Mononuclear cell (primary cell): ENCODE measurements at regions not wholly inside any gene's neighbourhood (a gene's known extent, or its start where the extent isn't known, plus 50 kb on each side); places are given as distances from the start of the nearest gene placed in this dataset.

Source experiments
- H3K27me3 ChIP-seq: 2 replicates; pipeline ENCODE4 v1.6.0; 2011; ENCODE audit warnings: low read length, control low read depth; ENCODE audit not compliant: insufficient read depth
- H3K4me1 ChIP-seq: 2 replicates; pipeline ENCODE4 v1.5.1; 2011; ENCODE audit warnings: mild to moderate bottlenecking, low read length, control low read depth; ENCODE audit not compliant: insufficient read depth
- H3K4me3 ChIP-seq: 2 replicates; pipeline ENCODE4 v1.5.1; 2011; ENCODE audit warnings: mild to moderate bottlenecking, low read length, moderate library complexity
- H3K9me3 ChIP-seq: 2 replicates; pipeline ENCODE4 v1.5.1; 2011; ENCODE audit warnings: low read depth, mild to moderate bottlenecking, control low read depth, low read length

DNA sequence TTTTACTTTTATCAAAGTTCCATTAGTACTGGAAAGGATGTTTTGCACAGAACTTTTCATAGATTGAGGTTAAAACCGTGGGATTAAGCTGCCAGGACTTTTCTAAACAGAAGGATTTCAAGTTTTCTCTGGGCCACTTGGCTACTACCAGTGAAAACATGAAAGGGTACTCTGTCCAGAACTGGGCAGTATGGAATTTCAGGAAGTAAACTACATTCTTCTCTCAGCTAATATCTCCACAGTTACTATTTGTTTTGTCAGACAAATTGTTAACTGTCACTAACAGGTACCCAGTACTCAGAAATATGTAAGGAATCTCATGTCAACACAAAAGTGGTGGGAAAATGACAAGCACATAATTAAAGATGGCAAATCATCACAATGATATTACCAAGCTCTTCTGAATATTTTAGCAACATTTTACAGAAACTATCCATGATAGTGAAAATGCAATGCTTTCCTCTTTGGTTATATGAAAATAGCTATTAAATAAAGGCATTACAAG lies 454.4 kb downstream of the C4orf33 start:
- H3K27me3 ChIP-seq = no peaks in the 10 kb centered on the region
- H3K4me3 ChIP-seq = no peak overlapping the region
- H3K9me3 ChIP-seq = no peaks in the 10 kb centered on the region
- H3K4me1 ChIP-seq = no peaks in the 10 kb centered on the region

DNA sequence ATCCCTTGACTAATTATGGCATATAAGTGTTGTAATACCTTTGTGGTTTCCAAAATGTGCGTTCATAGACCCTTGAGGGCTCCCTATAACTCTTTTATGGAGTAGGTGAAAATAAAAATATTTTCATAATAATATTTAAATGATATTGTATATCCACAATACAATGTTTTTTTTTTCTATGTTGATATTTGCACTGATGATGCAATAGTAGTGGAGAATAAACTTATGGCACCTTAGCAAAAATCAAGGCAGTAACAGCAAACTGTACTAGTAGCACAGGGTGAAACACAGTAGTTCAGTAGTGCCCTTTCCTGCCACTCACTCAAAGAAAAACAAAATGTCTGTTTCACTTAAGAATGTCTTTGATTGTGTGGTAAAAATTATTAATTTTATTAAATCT lies 465.3 kb downstream of the C4orf33 start:
- Histone ChIP-seq H3K9me3 (no peaks in the 10 kb centered on the region), H3K27me3 (no peaks in the 10 kb centered on the region), H3K4me1 (no peaks in the 10 kb centered on the region), H3K4me3 (no peak overlapping the region)

DNA sequence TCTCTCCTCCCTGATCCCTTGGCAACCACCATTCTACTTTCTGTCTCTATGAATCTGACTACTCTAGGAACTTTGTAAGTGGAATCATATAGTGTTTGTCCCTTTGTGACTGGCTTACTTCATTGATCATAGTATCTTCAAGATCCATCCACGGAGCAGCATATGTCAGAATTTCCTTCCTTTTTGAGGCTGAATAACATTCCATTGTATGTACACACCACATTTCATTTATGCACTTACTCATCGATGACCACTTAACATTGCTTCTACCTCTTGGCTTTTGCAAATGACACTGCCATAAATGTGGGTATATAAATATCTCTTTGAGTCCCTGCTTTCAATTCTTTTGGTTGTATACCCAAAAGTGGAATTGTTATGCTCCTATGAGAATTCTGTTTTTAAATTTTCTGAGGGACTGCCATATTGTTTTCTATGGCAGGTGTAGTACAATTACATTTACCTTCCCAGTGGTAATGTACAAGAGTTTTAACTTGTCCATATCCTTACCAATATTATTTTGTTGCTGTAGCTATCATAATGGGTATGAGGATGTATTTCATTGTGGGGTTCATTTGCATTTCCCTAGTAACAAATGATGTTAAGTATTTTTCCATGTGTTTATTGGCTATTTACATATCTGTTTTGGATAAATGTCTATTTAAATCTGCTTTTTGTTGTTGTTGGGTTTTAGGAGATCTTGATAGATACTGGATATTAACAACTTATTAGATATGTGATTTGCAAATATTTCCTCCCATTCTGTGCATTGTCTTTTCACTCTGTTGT lies 466.1 kb downstream of the C4orf33 start:
- H3K4me1 ChIP-seq = no peaks in the 10 kb centered on the region
- no peaks in the 10 kb centered on the region for H3K27me3 ChIP-seq
- H3K4me3 ChIP-seq = no peak overlapping the region
- H3K9me3 ChIP-seq = no peaks in the 10 kb centered on the region

DNA sequence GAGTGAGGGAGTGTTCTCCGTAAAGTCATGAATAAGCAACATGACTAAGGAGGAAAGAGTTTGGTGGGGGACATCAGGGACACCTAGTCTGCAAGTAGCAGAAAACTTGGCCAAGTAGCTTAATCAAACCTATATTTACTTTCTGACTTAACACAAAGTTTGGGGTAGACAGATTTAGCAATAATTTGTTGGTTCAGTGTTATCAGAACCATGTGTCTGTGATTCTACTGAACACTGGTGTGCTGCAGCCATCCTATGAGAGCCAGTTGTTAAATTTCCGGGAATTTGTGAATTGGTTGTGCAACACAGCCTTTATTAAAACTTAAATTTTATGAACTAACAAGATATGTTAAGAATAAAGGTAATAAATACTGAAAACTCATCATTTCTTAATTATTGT lies 469.3 kb downstream of the C4orf33 start:
- H3K4me3 ChIP-seq = no peak overlapping the region
- H3K9me3 ChIP-seq = no peaks in the 10 kb centered on the region
- no peaks in the 10 kb centered on the region for H3K27me3 ChIP-seq
- H3K4me1 ChIP-seq = no peaks in the 10 kb centered on the region

DNA sequence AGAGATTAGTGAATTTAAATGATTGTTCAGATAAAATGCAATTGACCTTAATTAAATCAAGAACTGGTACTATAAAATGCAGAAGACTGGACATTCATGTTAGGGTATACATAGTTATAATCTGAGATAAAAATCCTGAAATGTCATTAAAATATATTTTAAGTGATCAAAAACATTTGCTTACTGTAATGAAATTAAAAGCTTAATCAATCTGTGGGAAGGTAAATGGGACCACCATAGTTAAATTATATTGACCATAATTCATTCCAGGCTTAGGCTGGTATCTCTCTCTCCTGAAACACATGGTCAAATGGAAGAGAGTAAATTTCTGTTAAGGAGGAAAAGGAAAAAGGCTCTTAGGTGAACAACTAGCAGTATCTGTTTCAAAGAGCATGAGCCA lies 474.4 kb downstream of the C4orf33 start:
- H3K9me3 ChIP-seq = no peaks in the 10 kb centered on the region
- no peaks in the 10 kb centered on the region for H3K4me1 ChIP-seq
- no peak overlapping the region for H3K4me3 ChIP-seq
- H3K27me3 ChIP-seq = no peaks in the 10 kb centered on the region

DNA sequence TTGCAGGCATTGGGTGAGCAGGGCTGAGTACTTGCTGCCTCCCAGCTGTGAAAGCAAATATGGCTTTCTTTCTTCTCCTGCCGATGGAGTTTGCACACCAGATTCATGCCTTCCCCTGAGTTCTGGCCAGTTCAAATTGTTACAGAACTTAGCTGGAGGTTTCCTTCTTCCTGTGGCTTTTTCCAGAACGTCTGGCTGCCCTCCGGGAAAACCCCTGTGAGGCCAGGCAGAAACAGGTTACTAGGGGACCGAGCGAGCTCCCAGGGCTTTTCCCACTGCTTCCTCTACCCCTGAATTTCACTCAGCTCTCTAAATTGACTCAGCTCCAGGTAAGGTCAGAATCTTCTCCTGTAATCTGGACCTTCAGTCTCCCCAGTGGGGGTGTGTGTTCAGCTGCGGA lies 482.4 kb downstream of the C4orf33 start:
- H3K4me3 ChIP-seq = no peak overlapping the region
- no peaks in the 10 kb centered on the region for H3K4me1 ChIP-seq
- no peaks in the 10 kb centered on the region for H3K27me3 ChIP-seq
- no peaks in the 10 kb centered on the region for H3K9me3 ChIP-seq

DNA sequence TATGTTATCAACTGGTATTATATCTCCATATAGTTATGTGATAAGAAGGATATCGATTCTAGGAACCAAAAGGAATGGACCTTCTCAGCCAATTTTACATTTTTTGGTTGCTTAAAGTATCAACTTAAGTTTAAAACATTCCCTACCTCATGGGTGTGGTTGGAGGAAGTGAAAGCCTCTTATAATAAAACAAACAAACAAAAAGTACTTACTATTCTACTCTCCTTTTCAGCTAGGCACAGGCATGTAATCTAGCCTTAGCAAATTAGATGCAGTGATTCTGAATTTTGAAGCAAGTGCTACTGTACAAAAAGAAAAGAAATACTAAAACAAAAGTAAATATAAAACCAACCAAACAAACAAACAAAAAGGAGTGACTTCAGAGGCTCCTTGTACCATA lies 485.4 kb downstream of the C4orf33 start:
- no peaks in the 10 kb centered on the region for H3K9me3 ChIP-seq
- H3K4me1 ChIP-seq = peaks cover 6% of the 10 kb centered on the region
- no peaks in the 10 kb centered on the region for H3K27me3 ChIP-seq
- H3K4me3 ChIP-seq = no peak overlapping the region

DNA sequence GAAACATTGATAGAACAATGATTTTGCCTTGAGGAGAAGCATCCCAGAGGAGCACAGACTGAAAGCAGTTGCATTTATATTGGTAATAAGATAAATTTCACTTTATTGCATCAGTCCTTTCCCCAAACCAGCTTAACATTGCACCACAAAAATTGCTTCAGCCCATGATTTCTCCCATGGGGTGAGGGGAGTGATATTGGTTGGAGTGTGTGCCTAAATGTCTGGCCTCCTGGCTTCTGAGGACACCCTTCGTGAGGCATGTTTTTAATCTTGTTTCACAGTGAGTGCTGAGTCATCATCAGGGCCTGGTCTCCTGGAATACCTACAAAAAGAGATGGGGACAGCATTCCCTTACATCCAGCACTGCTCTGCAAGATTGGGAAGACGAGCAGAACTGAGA lies 487.9 kb downstream of the C4orf33 start:
- H3K4me1 ChIP-seq = peaks cover 6% of the 10 kb centered on the region
- H3K27me3 ChIP-seq = no peaks in the 10 kb centered on the region
- no peak overlapping the region for H3K4me3 ChIP-seq
- H3K9me3 ChIP-seq = no peaks in the 10 kb centered on the region

DNA sequence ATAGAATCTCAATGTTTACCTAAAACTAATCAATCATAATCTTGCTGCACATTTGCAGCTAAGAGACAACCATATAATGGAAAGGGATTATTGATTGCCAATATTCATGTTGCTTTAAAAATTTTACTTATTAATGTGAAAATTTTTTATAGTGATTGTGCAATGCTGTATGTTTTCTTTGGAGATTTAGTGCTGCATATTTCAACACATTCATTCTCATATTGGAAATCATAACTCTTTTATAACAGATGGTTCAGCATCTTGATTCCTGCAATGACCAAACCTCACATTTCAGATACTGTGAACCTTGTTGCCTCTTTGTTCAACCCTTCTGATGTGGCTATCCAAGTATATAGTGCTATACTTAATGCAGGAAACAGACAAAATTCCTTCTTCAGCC lies 502.6 kb downstream of the C4orf33 start:
- Histone ChIP-seq H3K4me3 (no peak overlapping the region), H3K9me3 (peaks cover 7% of the 10 kb centered on the region), H3K27me3 (no peaks in the 10 kb centered on the region), H3K4me1 (no peaks in the 10 kb centered on the region)

DNA sequence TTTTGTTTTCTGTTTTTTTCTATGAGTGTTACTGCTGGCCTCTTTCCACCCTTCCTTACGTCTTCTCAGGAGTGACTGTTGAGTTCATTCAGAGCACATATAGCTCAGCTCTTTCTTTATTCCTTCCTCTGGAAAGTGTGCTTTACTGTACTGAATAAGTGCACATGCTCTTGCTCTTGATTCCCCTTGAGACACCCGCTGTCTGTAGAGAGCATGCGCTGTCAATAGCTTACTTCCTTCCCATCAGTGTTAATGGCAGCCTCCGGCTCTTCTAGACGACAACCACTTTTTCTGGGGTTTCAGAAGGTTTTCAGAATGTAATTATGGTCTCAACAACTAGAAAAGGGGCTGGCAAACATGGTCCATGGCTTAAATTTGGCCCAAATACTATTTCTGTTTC lies 504.9 kb downstream of the C4orf33 start:
- Histone ChIP-seq H3K4me1 (no peaks in the 10 kb centered on the region), H3K9me3 (no peaks in the 10 kb centered on the region), H3K4me3 (no peak overlapping the region), H3K27me3 (no peaks in the 10 kb centered on the region)

DNA sequence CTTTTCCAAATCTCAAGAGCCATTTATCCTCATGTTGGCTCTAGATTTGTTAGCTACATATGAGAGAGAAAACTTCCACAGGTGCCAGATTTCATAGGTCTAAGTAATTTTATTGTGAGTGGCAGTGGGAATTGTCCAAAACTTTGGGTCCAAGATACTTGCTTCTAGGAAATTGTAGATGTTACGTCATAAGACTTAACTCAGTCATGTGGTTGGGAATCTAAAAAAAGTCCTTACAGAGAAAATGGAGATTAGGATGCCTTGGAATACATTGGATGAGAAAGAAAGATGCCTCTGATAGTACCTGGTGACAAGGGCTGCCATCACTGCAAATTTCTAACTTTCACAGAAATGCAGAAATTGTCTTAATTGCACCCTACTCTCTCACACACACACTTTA lies 506.5 kb downstream of the C4orf33 start:
- no peaks in the 10 kb centered on the region for H3K9me3 ChIP-seq
- no peak overlapping the region for H3K4me3 ChIP-seq
- no peaks in the 10 kb centered on the region for H3K27me3 ChIP-seq
- H3K4me1 ChIP-seq = no peaks in the 10 kb centered on the region

DNA sequence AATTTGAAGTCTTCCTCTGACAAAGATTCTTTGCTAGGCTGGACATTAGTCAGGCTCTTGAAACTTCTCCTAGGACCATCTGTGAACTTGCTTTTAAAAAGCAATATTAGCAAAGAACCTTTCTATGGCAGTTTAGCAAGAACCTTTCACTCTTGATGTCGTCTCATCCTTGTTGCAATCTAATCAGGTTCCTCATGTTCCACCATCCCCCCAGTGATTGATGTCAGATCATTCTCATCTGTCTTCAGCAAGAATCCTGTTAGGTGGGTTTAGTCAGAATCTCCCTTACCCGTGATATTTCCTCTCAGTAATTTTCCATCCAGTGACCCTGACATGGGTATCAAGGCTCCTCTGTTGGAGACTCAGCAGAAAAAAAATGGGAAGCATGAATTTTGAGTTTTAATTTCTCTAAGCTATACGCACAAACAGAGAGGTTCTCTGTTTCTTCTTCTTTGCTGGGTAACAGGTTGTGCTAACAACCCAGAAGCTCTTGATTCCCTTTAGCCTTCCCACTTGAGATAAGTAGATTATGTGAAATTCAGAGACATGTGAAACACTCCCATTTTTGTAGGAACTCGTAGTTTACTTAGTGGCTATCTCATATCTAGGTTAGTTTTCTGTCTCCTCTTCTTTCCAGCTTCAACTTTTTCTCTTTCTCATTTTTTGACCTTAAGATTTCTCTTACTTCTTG lies 507.4 kb downstream of the C4orf33 start:
- Histone ChIP-seq H3K27me3 (no peaks in the 10 kb centered on the region), H3K4me3 (no peak overlapping the region), H3K9me3 (no peaks in the 10 kb centered on the region), H3K4me1 (no peaks in the 10 kb centered on the region)

DNA sequence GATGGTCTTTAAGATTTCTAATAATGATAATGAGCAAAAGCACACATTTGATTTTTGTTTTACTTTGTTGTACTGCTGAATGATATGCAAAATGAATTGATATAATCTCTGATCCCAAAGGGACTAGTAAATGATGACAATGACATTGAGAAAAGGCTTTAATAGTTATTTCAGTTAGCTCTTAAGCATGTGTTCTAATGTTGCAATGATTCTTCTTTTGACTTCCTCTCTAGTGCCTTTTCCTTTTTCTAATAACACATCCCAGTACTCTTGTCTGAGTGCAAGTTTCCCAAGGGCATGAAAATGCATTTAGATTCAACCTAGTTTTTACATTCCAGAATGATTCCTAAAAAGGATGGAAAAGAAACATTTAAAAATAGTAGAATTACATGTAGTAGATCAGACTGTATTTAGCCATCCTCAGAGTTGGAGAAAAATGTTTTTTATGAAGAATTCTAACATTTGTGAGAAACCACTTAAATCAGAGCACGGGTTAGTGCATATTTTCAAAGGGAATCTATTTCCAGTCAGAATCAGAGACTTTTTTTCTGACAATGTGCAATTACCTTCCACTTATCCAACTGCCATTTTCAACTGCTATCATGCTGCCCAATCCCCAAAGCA lies 508.8 kb downstream of the C4orf33 start:
- Histone ChIP-seq H3K4me3 (no peak overlapping the region), H3K4me1 (no peaks in the 10 kb centered on the region), H3K27me3 (no peaks in the 10 kb centered on the region), H3K9me3 (peaks cover 5% of the 10 kb centered on the region)

DNA sequence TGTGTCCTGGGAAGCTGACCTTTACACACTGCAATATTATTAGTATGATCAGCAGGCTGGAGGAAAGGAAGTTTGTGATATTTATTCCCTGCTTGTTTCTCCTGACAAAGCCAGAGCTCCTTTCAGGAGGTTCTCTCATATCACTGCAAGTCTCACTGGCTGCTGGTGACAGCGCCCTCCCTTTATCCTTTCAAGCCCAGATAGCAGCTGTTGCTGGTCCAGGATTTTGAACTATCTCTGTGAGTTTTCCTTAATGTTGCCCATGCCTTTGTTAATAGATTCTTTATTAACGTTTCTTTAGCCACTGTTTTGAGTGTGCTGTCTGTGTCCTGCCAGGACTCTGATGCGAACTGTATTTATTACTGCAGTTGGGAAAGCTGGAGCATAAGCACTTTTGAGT lies 518.7 kb downstream of the C4orf33 start:
- H3K4me1 ChIP-seq = no peaks in the 10 kb centered on the region
- no peaks in the 10 kb centered on the region for H3K27me3 ChIP-seq
- H3K9me3 ChIP-seq = no peaks in the 10 kb centered on the region
- no peak overlapping the region for H3K4me3 ChIP-seq

DNA sequence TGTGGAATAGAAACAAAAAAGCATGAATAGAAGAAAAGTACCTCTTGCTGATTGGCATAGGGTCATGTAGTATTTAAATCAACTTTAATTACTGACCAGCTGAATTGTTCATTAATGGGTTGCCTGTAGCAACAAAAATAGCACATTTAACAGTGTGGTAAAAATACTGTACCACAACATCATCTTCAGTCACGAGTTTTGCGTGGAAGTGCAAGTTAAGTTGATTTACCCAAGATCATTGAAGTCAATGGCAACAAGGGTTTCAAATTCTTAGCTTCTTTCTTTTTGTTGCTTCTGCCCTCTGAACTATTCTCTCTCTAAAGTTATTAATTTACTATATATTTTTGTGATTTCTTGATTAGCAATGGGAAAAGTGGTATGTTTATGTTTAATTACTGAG lies 526.6 kb downstream of the C4orf33 start:
- Histone ChIP-seq H3K4me1 (no peaks in the 10 kb centered on the region), H3K9me3 (no peaks in the 10 kb centered on the region), H3K4me3 (no peak overlapping the region), H3K27me3 (no peaks in the 10 kb centered on the region)
